GM23338 (cell line): ENCODE measurements at regions not wholly inside any gene's neighbourhood (a gene's known extent, or its start where the extent isn't known, plus 50 kb on each side); places are given as distances from the start of the nearest gene placed in this dataset.

ENCODE experiments used
- ATAC-seq: fragments of 200-7000 bp; cut with Tn5 transposase; 3 replicates; pipeline ENCODE4 v1.9.1; 2020
- DNase-seq: peaks from one replicate; pipeline ENCODE4 v3.0.0-alpha.2; 2015; ENCODE audit warnings: low spot score
- H2AFZ ChIP-seq: fragments of 200-600 bp; sonication (generic); 2 replicates; pipeline ENCODE4 v1.8.0; 2016; ENCODE audit warnings: antibody characterized with exemption, mild to moderate bottlenecking, moderate library complexity
- H3F3A ChIP-seq: fragments of 200-600 bp; sonication (generic); replicated peaks from 2 replicates; pipeline ENCODE4 v1.8.0; 2017; ENCODE audit warnings: antibody characterized with exemption, mixed run types, low read depth
- H3K27ac ChIP-seq: fragments of 200-600 bp; sonication (generic); 2 replicates; pipeline ENCODE4 v1.6.1; 2016; ENCODE audit warnings: low read depth
- H3K27me3 ChIP-seq: fragments of 200-600 bp; sonication (generic); 2 replicates; pipeline ENCODE4 v1.8.0; 2016; ENCODE audit warnings: mild to moderate bottlenecking, mixed run types, moderate library complexity; ENCODE audit not compliant: insufficient read depth
- H3K36me3 ChIP-seq: fragments of 200-600 bp; sonication (generic); 2 replicates; pipeline ENCODE4 v1.8.0; 2016; ENCODE audit warnings: mild to moderate bottlenecking; ENCODE audit not compliant: insufficient read depth
- H3K4me1 ChIP-seq: fragments of 200-600 bp; sonication (generic); 2 replicates; pipeline ENCODE4 v1.8.0; 2016; ENCODE audit warnings: mild to moderate bottlenecking, moderate library complexity; ENCODE audit not compliant: insufficient read depth
- H3K4me2 ChIP-seq: fragments of 200-600 bp; sonication (generic); 2 replicates; pipeline ENCODE4 v1.7.1; 2017; ENCODE audit warnings: mixed run types
- H3K4me3 ChIP-seq: fragments of 200-600 bp; sonication (generic); 2 replicates; pipeline ENCODE4 v1.6.1; 2016; ENCODE audit warnings: mixed run types
- H3K79me2 ChIP-seq: fragments of 200-600 bp; sonication (generic); replicated peaks from 2 replicates; pipeline ENCODE4 v1.8.0; 2017; ENCODE audit warnings: mild to moderate bottlenecking; ENCODE audit not compliant: insufficient read depth
- H3K9me2 ChIP-seq: fragments of 200-600 bp; sonication (generic); 2 replicates; pipeline ENCODE4 v1.8.0; 2017; ENCODE audit not compliant: insufficient read depth
- H4K20me1 ChIP-seq: fragments of 200-600 bp; sonication (generic); replicated peaks from 2 replicates; pipeline ENCODE4 v1.8.0; 2017; ENCODE audit warnings: mild to moderate bottlenecking; ENCODE audit not compliant: insufficient read depth
- H3K27ac Mint-ChIP-seq: 2 replicates; pipeline ENCODE4 v1.8.0; 2020; ENCODE audit warnings: inconsistent platforms, mild to moderate bottlenecking, moderate library complexity, mixed read lengths
- H3K27me3 Mint-ChIP-seq: 3 replicates; pipeline ENCODE4 v1.8.0; 2022; ENCODE audit warnings: low read depth, mild to moderate bottlenecking, moderate library complexity, mixed read lengths, inconsistent platforms; ENCODE audit not compliant: insufficient read depth, poor library complexity
- H3K36me3 Mint-ChIP-seq: 3 replicates; pipeline ENCODE4 v1.8.0; 2021; ENCODE audit warnings: low read depth, mild to moderate bottlenecking, inconsistent platforms, moderate library complexity, mixed read lengths
- H3K4me1 Mint-ChIP-seq: 3 replicates; pipeline ENCODE4 v1.8.0; 2020; ENCODE audit warnings: mild to moderate bottlenecking, inconsistent platforms, mixed read lengths
- H3K4me3 Mint-ChIP-seq: 3 replicates; pipeline ENCODE4 v1.8.0; 2021; ENCODE audit warnings: moderate library complexity, mild to moderate bottlenecking, inconsistent platforms, mixed read lengths
- H3K9me3 Mint-ChIP-seq: 3 replicates; pipeline ENCODE4 v1.8.0; 2020; ENCODE audit warnings: moderate library complexity, mild to moderate bottlenecking, inconsistent platforms, mixed read lengths
- CTCF ChIP-seq, 2 experiments: fragments of 200-600 bp in 1 of 2; sonication (generic) in 1 of 2; conservative IDR thresholded peaks; 2 replicates each; pipeline versions ENCODE4 v1.5.1 to v1.6.1; 2016 to 2017; ENCODE audit warnings: antibody characterized with exemption in 2 of 2, low read depth in 2 of 2, mild to moderate bottlenecking in 2 of 2, moderate library complexity in 1 of 2
- EZH2 ChIP-seq: fragments of 200-600 bp; sonication (generic); IDR thresholded peaks from one replicate; pipeline ENCODE4 v1.8.0; 2017; ENCODE audit warnings: antibody characterized with exemption, mild to moderate bottlenecking, low read depth; ENCODE audit not compliant: unreplicated experiment
- JUNB ChIP-seq: IDR thresholded peaks from one replicate; pipeline ENCODE4 v1.6.1; 2016; ENCODE audit warnings: antibody characterized with exemption; ENCODE audit not compliant: unreplicated experiment
- NANOG ChIP-seq: IDR thresholded peaks from 2 replicates; pipeline ENCODE4 v1.6.1; 2016; ENCODE audit warnings: antibody characterized with exemption, borderline replicate concordance
- POLR2AphosphoS5 ChIP-seq: IDR thresholded peaks from 2 replicates; pipeline ENCODE4 v1.6.1; 2016; ENCODE audit warnings: antibody characterized with exemption, low read depth
- STAT1 ChIP-seq: IDR thresholded peaks from one replicate; pipeline ENCODE4 v1.6.1; 2016; ENCODE audit warnings: antibody characterized with exemption; ENCODE audit not compliant: unreplicated experiment
- ZNF114 ChIP-seq: fragments of 250-450 bp; sonication (Bioruptor Pico); IDR thresholded peaks from 2 replicates; pipeline ENCODE4 v1.5.0; 2020; ENCODE audit warnings: mild to moderate bottlenecking, moderate library complexity
- ZNF331 ChIP-seq: fragments of 250-450 bp; sonication (Bioruptor Pico); IDR thresholded peaks from 2 replicates; pipeline ENCODE4 v1.5.0; 2020; ENCODE audit warnings: low read depth, mild to moderate bottlenecking, moderate library complexity
- TF ChIP-seq, protein P1 (sequence below): fragments of 250-450 bp; sonication (Bioruptor Pico); IDR thresholded peaks from 2 replicates; pipeline ENCODE4 v1.5.0; 2020; ENCODE audit warnings: mild to moderate bottlenecking, moderate library complexity

- Histone ChIP-seq H3K79me2 (no peaks in the 10 kb centered on the region), H3K9me2 (no peaks in the 10 kb centered on the region), H3K27ac (no peak overlapping the region), H3K4me2 (no peak overlapping the region), H4K20me1 (no peaks in the 10 kb centered on the region), H2AFZ (no peak overlapping the region), H3K4me1 (no peaks in the 10 kb centered on the region), H3F3A (no peaks in the 10 kb centered on the region), H3K27me3 (no peaks in the 10 kb centered on the region), H3K36me3 (no peaks in the 10 kb centered on the region), H3K4me3 (no peak overlapping the region)
- Mint-ChIP-seq H3K9me3 (peaks cover 21% of the 10 kb centered on the region; the same call in 2 of the 3 replicates), H3K4me1 (no peaks in the 10 kb centered on the region), H3K36me3 (peaks cover 9% of the 10 kb centered on the region; the same call in 2 of the 3 replicates), H3K27me3 (no peaks in the 10 kb centered on the region), H3K27ac (no peak overlapping the region), H3K4me3 (no peak overlapping the region)
- no peak for TF ChIP-seq ZNF331 (CRISPR knock-in tag)
- no peak for TF ChIP-seq STAT1
- no peak for TF ChIP-seq CTCF (conservative IDR thresholded peaks at IDR 0.05; ENCODE audit: low read depth in 2 of 2)
- TF ChIP-seq EZH2 = no peak
- TF ChIP-seq JUNB = no peak
- TF ChIP-seq ZNF114 (CRISPR knock-in tag) = no peak
- no peak for DNase-seq
- ATAC-seq = no peak
These were observed 490.3 kb upstream of the EPHA5 start for GRCh38 chr4:66160606-66161005.

- H3K9me3 Mint-ChIP-seq = peaks cover 5% of the 10 kb centered on the region; the same call in 1 of the 3 replicates
- no peaks in the 10 kb centered on the region for H4K20me1 ChIP-seq
- DNase-seq = no peak
- no peaks in the 10 kb centered on the region for H3K36me3 ChIP-seq
- no peak for ATAC-seq
- H3K27ac Mint-ChIP-seq = no peak overlapping the region
- no peaks in the 10 kb centered on the region for H3K79me2 ChIP-seq
- H3K27me3 ChIP-seq = no peaks in the 10 kb centered on the region
- H3F3A ChIP-seq = no peaks in the 10 kb centered on the region
- no peaks in the 10 kb centered on the region for H3K4me1 ChIP-seq
- H3K4me1 Mint-ChIP-seq = no peaks in the 10 kb centered on the region
- no peaks in the 10 kb centered on the region for H3K27me3 Mint-ChIP-seq
- no peak overlapping the region for H3K27ac ChIP-seq
- H2AFZ ChIP-seq = no peak overlapping the region
- 0 out of 2 replicates have a peak, but pooled peaks cover 4% of the 10 kb centered on the region for H3K9me2 ChIP-seq
- H3K4me2 ChIP-seq = no peak overlapping the region
- no peak overlapping the region for H3K4me3 ChIP-seq
- H3K4me3 Mint-ChIP-seq = no peak overlapping the region
- no peaks in the 10 kb centered on the region for H3K36me3 Mint-ChIP-seq
- TF ChIP-seq ZNF114 (CRISPR knock-in tag) = no peak
- TF ChIP-seq ZNF331 (CRISPR knock-in tag) = no peak
- no peak for TF ChIP-seq POLR2AphosphoS5
- TF ChIP-seq, protein P1, sequence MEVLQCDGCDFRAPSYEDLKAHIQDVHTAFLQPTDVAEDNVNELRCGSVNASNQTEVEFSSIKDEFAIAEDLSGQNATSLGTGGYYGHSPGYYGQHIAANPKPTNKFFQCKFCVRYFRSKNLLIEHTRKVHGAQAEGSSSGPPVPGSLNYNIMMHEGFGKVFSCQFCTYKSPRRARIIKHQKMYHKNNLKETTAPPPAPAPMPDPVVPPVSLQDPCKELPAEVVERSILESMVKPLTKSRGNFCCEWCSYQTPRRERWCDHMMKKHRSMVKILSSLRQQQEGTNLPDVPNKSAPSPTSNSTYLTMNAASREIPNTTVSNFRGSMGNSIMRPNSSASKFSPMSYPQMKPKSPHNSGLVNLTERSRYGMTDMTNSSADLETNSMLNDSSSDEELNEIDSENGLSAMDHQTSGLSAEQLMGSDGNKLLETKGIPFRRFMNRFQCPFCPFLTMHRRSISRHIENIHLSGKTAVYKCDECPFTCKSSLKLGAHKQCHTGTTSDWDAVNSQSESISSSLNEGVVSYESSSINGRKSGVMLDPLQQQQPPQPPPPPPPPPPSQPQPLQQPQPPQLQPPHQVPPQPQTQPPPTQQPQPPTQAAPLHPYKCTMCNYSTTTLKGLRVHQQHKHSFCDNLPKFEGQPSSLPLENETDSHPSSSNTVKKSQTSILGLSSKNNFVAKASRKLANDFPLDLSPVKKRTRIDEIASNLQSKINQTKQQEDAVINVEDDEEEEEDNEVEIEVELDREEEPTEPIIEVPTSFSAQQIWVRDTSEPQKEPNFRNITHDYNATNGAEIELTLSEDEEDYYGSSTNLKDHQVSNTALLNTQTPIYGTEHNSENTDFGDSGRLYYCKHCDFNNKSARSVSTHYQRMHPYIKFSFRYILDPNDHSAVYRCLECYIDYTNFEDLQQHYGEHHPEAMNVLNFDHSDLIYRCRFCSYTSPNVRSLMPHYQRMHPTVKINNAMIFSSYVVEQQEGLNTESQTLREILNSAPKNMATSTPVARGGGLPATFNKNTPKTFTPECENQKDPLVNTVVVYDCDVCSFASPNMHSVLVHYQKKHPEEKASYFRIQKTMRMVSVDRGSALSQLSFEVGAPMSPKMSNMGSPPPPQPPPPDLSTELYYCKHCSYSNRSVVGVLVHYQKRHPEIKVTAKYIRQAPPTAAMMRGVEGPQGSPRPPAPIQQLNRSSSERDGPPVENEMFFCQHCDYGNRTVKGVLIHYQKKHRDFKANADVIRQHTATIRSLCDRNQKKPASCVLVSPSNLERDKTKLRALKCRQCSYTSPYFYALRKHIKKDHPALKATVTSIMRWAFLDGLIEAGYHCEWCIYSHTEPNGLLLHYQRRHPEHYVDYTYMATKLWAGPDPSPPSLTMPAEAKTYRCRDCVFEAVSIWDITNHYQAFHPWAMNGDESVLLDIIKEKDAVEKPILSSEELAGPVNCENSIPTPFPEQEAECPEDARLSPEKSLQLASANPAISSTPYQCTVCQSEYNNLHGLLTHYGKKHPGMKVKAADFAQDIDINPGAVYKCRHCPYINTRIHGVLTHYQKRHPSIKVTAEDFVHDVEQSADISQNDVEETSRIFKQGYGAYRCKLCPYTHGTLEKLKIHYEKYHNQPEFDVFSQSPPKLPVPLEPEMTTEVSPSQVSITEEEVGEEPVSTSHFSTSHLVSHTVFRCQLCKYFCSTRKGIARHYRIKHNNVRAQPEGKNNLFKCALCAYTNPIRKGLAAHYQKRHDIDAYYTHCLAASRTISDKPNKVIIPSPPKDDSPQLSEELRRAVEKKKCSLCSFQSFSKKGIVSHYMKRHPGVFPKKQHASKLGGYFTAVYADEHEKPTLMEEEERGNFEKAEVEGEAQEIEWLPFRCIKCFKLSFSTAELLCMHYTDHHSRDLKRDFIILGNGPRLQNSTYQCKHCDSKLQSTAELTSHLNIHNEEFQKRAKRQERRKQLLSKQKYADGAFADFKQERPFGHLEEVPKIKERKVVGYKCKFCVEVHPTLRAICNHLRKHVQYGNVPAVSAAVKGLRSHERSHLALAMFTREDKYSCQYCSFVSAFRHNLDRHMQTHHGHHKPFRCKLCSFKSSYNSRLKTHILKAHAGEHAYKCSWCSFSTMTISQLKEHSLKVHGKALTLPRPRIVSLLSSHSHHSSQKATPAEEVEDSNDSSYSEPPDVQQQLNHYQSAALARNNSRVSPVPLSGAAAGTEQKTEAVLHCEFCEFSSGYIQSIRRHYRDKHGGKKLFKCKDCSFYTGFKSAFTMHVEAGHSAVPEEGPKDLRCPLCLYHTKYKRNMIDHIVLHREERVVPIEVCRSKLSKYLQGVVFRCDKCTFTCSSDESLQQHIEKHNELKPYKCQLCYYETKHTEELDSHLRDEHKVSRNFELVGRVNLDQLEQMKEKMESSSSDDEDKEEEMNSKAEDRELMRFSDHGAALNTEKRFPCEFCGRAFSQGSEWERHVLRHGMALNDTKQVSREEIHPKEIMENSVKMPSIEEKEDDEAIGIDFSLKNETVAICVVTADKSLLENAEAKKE (CRISPR knock-in tag) = no peak
- TF ChIP-seq CTCF (conservative IDR thresholded peaks at IDR 0.05; ENCODE audit: low read depth in 2 of 2) = no peak
- TF ChIP-seq NANOG = no peak
These were observed 487.3 kb upstream of the EPHA5 start for GRCh38 chr4:66157594-66157993.
